K562 (cell line): ENCODE measurements at regions not wholly inside any gene's neighbourhood (a gene's known extent, or its start where the extent isn't known, plus 50 kb on each side); places are given as distances from the start of the nearest gene placed in this dataset.

ENCODE experiments used
- KLF10 ChIP-seq: fragments of 250-450 bp; sonication (Bioruptor Pico); IDR thresholded peaks from 2 replicates; pipeline ENCODE4 v1.6.1; 2021; ENCODE audit warnings: matching md5 sums
- TF ChIP-seq, protein P1 (sequence below), 2 experiments: fragments of 450-650 bp; IDR thresholded peaks; 2 replicates each; pipeline ENCODE4 v1.6.1; 2016; ENCODE audit warnings: mild to moderate bottlenecking in 2 of 2, borderline replicate concordance in 1 of 2, low read depth in 1 of 2, moderate library complexity in 1 of 2

DNA sequence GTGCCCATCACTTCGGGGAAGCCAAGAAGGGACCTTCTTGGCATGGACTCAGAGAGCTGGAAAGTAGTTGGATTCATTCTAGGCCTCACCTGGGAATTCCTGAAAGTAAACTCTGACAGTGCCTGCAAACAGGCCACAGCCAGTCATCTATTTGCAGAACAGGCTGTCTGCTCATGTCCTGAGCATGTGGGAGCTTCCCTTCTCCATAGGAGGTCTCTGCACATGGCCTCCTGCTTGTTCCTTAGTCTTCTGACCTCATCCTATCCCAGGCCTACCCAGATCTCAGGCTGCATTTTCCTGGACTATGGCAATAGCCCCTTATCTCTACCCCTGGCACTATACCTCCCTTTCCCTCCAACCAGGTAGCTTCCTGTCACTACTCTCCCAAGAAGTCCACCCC is 67.2 kb upstream of the FSTL4 start (continued):
- TF ChIP-seq, protein P1, sequence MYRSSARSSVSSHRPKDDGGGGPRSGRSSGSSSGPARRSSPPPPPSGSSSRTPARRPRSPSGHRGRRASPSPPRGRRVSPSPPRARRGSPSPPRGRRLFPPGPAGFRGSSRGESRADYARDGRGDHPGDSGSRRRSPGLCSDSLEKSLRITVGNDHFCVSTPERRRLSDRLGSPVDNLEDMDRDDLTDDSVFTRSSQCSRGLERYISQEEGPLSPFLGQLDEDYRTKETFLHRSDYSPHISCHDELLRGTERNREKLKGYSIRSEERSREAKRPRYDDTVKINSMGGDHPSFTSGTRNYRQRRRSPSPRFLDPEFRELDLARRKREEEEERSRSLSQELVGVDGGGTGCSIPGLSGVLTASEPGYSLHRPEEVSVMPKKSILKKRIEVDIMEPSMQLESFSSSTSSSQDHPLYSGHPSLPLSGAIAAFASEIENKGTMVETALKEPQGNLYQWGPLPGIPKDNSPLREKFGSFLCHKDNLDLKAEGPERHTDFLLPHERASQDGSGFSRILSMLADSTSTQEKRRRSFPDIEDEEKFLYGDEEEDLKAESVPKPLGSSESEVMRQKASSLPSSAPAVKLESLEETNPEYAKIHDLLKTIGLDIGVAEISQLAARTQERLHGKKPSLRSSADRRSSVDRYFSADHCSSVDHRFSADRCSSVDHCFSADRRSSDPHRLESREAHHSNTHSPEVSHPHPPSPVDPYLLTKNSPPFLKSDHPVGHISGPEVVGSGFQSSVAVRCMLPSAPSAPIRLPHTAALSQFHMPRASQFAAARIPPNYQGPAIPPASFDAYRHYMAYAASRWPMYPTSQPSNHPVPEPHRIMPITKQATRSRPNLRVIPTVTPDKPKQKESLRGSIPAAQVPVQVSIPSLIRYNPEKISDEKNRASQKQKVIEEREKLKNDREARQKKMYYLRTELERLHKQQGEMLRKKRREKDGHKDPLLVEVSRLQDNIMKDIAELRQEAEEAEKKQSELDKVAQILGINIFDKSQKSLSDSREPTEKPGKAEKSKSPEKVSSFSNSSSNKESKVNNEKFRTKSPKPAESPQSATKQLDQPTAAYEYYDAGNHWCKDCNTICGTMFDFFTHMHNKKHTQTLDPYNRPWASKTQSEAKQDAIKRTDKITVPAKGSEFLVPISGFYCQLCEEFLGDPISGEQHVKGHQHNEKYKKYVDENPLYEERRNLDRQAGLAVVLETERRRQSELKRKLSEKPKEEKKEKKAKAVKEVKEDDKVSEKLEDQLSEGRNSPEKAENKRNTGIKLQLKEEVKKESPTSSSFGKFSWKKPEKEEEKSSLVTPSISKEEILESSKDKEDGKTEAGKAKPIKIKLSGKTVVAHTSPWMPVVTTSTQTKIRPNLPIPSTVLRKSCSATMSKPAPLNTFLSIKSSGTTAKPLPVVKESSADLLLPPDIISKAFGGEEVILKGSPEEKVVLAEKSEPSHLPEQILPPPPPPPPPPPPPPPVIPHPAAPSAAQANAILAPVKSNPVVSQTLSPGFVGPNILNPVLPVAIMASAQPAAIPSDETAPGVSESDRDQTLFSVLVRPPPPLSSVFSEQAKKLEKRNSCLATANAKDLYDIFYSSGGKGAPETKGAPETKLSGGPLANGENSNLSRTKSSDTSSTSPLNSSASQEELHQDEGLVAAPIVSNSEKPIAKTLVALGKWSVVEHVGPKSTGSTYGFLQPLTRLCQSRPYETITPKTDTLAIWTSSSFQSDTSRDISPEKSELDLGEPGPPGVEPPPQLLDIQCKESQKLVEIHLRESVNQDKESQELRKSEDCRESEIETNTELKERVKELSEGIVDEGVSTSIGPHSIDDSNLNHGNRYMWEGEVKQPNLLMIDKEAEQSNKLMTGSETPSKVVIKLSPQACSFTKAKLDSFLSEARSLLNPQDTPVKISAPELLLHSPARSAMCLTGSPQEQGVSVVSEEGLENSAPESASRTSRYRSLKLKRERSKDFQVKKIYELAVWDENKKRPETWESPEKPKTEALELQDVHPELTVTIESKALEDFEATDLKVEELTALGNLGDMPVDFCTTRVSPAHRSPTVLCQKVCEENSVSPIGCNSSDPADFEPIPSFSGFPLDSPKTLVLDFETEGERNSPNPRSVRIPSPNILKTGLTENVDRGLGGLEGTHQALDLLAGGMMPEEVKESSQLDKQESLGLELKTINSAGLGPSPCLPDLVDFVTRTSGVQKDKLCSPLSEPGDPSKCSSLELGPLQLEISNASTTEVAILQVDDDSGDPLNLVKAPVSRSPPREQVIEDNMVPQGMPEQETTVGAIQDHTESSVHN (IDR thresholded peaks at IDR 0.05; ENCODE audit: borderline replicate concordance in 1 of 2, low read depth in 1 of 2) = no peak
- TF ChIP-seq KLF10 (CRISPR knock-in tag) = no peak
